ENCODE measurements at regions not wholly inside any gene's neighbourhood (a gene's known extent, or its start where the extent isn't known, plus 50 kb on each side); places are given as distances from the start of the nearest gene placed in this dataset.
A peak's percentile ranks its signal among the peaks of the same experiment; 100 is the strongest.

- DNase-seq (ENCODE audit: low read depth): peak; percentile 63
These were observed 327.3 kb upstream of the TLE3 start for GRCh38 chr15:70424937-70425411.

- DNase-seq (ENCODE audit: low read depth): no peak
These were observed 325.6 kb upstream of the TLE3 start for GRCh38 chr15:70423267-70423666.

- DNase-seq (ENCODE audit: low read depth): no peak
These were observed 324.6 kb upstream of the TLE3 start for GRCh38 chr15:70422342-70422741.

- no peak for DNase-seq (ENCODE audit: low read depth)
These were observed 323.3 kb upstream of the TLE3 start for GRCh38 chr15:70420948-70421482.

- no peak for DNase-seq (ENCODE audit: low read depth)
These were observed 322.6 kb upstream of the TLE3 start for GRCh38 chr15:70420086-70420947.

- no peak for DNase-seq (ENCODE audit: low read depth)
These were observed 321.2 kb upstream of the TLE3 start for GRCh38 chr15:70418943-70419342.

GRCh38 chr15:70417535-70417934, 319.8 kb upstream of the TLE3 start:
- DNase-seq (ENCODE audit: low read depth): no peak

GRCh38 chr15:70416829-70417228, 319.1 kb upstream of the TLE3 start:
- no peak for DNase-seq (ENCODE audit: low read depth)

GRCh38 chr15:70415398-70415797, 317.7 kb upstream of the TLE3 start:
- no peak for DNase-seq (ENCODE audit: low read depth)

- DNase-seq (ENCODE audit: low read depth): no peak
These were observed 316.9 kb upstream of the TLE3 start for GRCh38 chr15:70414626-70415025.

- DNase-seq (ENCODE audit: low read depth): no peak
These were observed 315.1 kb upstream of the TLE3 start for GRCh38 chr15:70412794-70413193.

- no peak for DNase-seq (ENCODE audit: low read depth)
These were observed 313.6 kb upstream of the TLE3 start for GRCh38 chr15:70411143-70411863.

- no peak for DNase-seq (ENCODE audit: low read depth)
These were observed 312.8 kb upstream of the TLE3 start for GRCh38 chr15:70410371-70410985.

GRCh38 chr15:70409388-70409787, 311.7 kb upstream of the TLE3 start:
- no peak for DNase-seq (ENCODE audit: low read depth)

GRCh38 chr15:70407955-70408354, 310.2 kb upstream of the TLE3 start:
- no peak for DNase-seq (ENCODE audit: low read depth)

- no peak for DNase-seq (ENCODE audit: low read depth)
These were observed 309.6 kb upstream of the TLE3 start for GRCh38 chr15:70407336-70407670.

GRCh38 chr15:70406617-70407335, 309.1 kb upstream of the TLE3 start:
- DNase-seq (ENCODE audit: low read depth): no peak

GRCh38 chr15:70401709-70402108, 304.0 kb upstream of the TLE3 start:
- no peak for DNase-seq (ENCODE audit: low read depth)

GRCh38 chr15:70400766-70401541, 303.2 kb upstream of the TLE3 start:
- no peak for DNase-seq (ENCODE audit: low read depth)

- no peak for DNase-seq (ENCODE audit: low read depth)
These were observed 301.5 kb upstream of the TLE3 start for GRCh38 chr15:70399204-70399603.

GRCh38 chr15:70398694-70399093, 301.0 kb upstream of the TLE3 start:
- no peak for DNase-seq (ENCODE audit: low read depth)
